ENCODE measurements at regions not wholly inside any gene's neighbourhood (a gene's known extent, or its start where the extent isn't known, plus 50 kb on each side); places are given as distances from the start of the nearest gene placed in this dataset.

DNA sequence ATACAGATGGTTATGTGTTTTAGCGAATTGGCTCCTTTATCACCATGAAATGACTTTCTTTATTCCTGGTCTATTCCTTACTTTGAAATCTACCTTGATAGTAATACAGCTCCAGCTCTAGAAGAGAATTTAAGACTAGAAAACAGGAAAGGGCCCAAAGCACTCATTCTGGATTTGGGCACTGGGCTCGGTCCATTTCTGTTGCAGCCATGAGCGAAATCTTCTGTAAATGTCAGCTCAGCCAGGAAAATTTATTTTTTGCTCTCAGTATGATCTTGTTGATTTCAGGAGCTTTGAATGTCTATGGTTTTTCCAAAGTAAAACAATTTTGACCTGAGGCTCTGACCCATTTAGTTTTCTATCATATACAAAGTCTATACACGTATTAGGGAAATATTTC lies 104.1 kb downstream of the DIRAS2 start:
- intact Hi-C loops (cut with micrococcal nuclease; ENCODE audit: unreplicated experiment), result no loop called here
- Histone ChIP-seq H3K36me3 (ENCODE audit: insufficient read depth, low read length, poor library complexity, severe bottlenecking) (no peaks in the 10 kb centered on the region), H3K4me3 (ENCODE audit: low read depth, low read length, poor library complexity, severe bottlenecking) (no peak overlapping the region), H3K4me1 (ENCODE audit: insufficient read depth, low read length, poor library complexity, severe bottlenecking) (no peaks in the 10 kb centered on the region), H3K27ac (ENCODE audit: low read depth, low read length, poor library complexity, severe bottlenecking) (no peak overlapping the region), H3K27me3 (replicated peaks; ENCODE audit: insufficient read depth, low read depth, low read length, poor library complexity) (no peaks in the 10 kb centered on the region), H3K9me3 (ENCODE audit: low read depth, low read length, poor library complexity, severe bottlenecking) (no peaks in the 10 kb centered on the region)
- no peak for DNase-seq (ENCODE audit: low spot score)
- CTCF ChIA-PET, result no interaction called here
- no TSS peak for BruUV-seq (replicated peaks)
- POLR2A ChIA-PET (ENCODE audit: low non-redundant PET), result interaction anchor here (0.6 kb wide), 1 partner anchor 203 kb away, joined by 4 read pairs; no protein-coding TSS in a partner anchor
- no peak for TF ChIP-seq EZH2 (IDR thresholded peaks at IDR 0.05; ENCODE audit: borderline replicate concordance, low read depth, low read length, poor library complexity, severe bottlenecking)
- TF ChIP-seq, protein P1, sequence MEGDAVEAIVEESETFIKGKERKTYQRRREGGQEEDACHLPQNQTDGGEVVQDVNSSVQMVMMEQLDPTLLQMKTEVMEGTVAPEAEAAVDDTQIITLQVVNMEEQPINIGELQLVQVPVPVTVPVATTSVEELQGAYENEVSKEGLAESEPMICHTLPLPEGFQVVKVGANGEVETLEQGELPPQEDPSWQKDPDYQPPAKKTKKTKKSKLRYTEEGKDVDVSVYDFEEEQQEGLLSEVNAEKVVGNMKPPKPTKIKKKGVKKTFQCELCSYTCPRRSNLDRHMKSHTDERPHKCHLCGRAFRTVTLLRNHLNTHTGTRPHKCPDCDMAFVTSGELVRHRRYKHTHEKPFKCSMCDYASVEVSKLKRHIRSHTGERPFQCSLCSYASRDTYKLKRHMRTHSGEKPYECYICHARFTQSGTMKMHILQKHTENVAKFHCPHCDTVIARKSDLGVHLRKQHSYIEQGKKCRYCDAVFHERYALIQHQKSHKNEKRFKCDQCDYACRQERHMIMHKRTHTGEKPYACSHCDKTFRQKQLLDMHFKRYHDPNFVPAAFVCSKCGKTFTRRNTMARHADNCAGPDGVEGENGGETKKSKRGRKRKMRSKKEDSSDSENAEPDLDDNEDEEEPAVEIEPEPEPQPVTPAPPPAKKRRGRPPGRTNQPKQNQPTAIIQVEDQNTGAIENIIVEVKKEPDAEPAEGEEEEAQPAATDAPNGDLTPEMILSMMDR (conservative IDR thresholded peaks at IDR 0.05; ENCODE audit: low read depth, low read length), result no peak

DNA sequence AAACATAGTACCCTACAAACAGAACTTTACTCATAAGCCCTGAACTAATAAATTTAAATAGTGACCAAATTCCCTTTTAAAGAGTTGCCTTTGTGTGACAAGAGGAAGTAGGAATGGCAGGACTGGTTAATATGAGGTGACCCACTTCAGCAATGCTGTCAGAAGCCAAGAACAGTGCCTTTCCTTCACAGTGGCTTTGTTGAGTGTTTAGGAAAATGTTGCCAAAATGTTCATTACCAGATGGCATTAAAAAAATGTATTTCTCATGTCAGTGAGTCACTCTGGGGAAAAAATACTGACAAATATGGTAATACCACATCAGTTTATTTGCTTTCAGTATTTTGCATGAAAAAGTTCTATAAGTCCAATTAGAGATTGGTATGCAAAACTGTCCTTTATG lies 103.3 kb downstream of the DIRAS2 start:
- intact Hi-C loops (cut with micrococcal nuclease; ENCODE audit: unreplicated experiment), result no loop called here
- Histone ChIP-seq H3K27ac (ENCODE audit: low read depth, low read length, poor library complexity, severe bottlenecking) (no peak overlapping the region), H3K4me1 (ENCODE audit: insufficient read depth, low read length, poor library complexity, severe bottlenecking) (no peaks in the 10 kb centered on the region), H3K27me3 (replicated peaks; ENCODE audit: insufficient read depth, low read depth, low read length, poor library complexity) (no peaks in the 10 kb centered on the region), H3K9me3 (ENCODE audit: low read depth, low read length, poor library complexity, severe bottlenecking) (no peaks in the 10 kb centered on the region), H3K4me3 (ENCODE audit: low read depth, low read length, poor library complexity, severe bottlenecking) (no peak overlapping the region), H3K36me3 (ENCODE audit: insufficient read depth, low read length, poor library complexity, severe bottlenecking) (no peaks in the 10 kb centered on the region)
- DNase-seq (ENCODE audit: low spot score), result no peak
- no TSS peak for BruUV-seq (replicated peaks)
- ChIA-PET POLR2A (ENCODE audit: low non-redundant PET) (no interaction called here), CTCF (no interaction called here)
- TF ChIP-seq EZH2 (IDR thresholded peaks at IDR 0.05; ENCODE audit: borderline replicate concordance, low read depth, low read length, poor library complexity, severe bottlenecking), result no peak
- TF ChIP-seq, protein P1 (conservative IDR thresholded peaks at IDR 0.05; ENCODE audit: low read depth, low read length), result no peak

DNA sequence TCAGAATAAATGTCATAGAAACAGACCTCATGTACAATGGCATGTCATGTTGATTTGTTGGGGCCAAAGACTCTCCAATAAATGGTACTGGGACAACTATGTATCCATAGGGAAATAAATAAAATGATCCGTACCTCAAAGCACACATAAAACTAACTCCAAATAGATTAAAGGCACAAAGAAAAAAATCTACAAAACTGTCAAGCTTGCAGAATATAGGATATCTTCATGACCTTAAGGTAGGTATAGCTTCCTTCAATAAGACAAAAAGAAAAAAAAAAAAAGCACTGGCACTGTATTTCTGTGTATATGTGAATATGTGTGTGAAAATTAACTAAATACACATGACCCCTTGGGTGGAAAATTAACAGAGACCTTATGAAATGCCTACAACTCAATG lies 101.9 kb downstream of the DIRAS2 start:
- BruUV-seq (replicated peaks), result no TSS peak
- no peaks in the 10 kb centered on the region for H3K9me3 ChIP-seq (ENCODE audit: low read depth, low read length, poor library complexity, severe bottlenecking)

More for the DNA sequence above, 101.9 kb downstream of the DIRAS2 start:
- no peaks in the 10 kb centered on the region for H3K36me3 ChIP-seq (ENCODE audit: insufficient read depth, low read length, poor library complexity, severe bottlenecking)
- ChIA-PET POLR2A (ENCODE audit: low non-redundant PET) (no interaction called here), CTCF (no interaction called here)
- H3K4me1 ChIP-seq (ENCODE audit: insufficient read depth, low read length, poor library complexity, severe bottlenecking), result no peaks in the 10 kb centered on the region
- intact Hi-C loops (cut with micrococcal nuclease; ENCODE audit: unreplicated experiment), result no loop called here
- no peak for TF ChIP-seq EZH2 (IDR thresholded peaks at IDR 0.05; ENCODE audit: borderline replicate concordance, low read depth, low read length, poor library complexity, severe bottlenecking)
- TF ChIP-seq, protein P1 (conservative IDR thresholded peaks at IDR 0.05; ENCODE audit: low read depth, low read length), result no peak
- H3K27ac ChIP-seq (ENCODE audit: low read depth, low read length, poor library complexity, severe bottlenecking), result no peak overlapping the region
- H3K4me3 ChIP-seq (ENCODE audit: low read depth, low read length, poor library complexity, severe bottlenecking), result no peak overlapping the region
- no peaks in the 10 kb centered on the region for H3K27me3 ChIP-seq (replicated peaks; ENCODE audit: insufficient read depth, low read depth, low read length, poor library complexity)
- DNase-seq (ENCODE audit: low spot score), result no peak
